NCI-H128 (cell line): ENCODE measurements at regions not wholly inside any gene's neighbourhood (a gene's known extent, or its start where the extent isn't known, plus 50 kb on each side); places are given as distances from the start of the nearest gene placed in this dataset.

Experiments used
- DNase-seq: peaks from one replicate; lab custom pipeline; 2025; ENCODE audit not compliant: unreplicated experiment; lab: John Stamatoyannopoulos, UW

DNA sequence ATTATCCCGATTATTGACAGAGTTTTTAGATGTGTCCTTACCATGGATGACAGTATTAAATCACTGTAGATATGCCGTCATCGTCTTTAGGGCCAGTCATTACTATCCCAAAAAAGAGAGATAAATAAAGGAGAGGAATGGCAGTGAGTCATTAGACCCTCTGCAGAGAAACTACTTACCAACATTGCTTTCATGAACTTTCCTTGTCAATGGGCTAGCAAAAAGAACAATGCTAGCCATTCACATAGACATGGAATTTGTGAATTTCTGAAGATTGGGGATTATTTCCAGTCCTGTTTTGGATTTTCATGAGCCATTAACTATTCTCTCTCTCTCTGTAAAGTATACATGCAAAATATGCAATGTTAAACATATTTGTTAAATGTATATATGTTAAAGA, 319.4 kb upstream of the FANCL start:
- no peak for DNase-seq

DNA sequence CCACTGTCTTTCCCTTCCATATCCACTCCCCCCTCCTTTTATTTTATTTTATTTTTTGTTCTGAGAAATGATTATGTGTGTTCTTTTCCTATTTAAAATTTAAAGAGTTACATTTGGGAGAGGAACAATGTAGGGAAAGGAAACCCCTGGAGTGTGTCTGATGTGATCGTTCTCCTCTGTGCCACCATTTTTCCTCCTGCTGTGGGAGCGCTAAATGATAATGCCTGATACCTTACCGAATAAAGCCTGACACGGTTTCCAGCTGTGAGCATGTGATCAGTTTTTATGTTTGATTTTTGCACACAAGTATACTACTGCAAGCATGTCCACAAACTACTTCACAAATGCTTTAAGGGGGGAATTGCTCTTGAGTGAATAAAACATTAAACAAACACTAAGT, 317.8 kb upstream of the FANCL start:
- DNase-seq, result no peak

DNA sequence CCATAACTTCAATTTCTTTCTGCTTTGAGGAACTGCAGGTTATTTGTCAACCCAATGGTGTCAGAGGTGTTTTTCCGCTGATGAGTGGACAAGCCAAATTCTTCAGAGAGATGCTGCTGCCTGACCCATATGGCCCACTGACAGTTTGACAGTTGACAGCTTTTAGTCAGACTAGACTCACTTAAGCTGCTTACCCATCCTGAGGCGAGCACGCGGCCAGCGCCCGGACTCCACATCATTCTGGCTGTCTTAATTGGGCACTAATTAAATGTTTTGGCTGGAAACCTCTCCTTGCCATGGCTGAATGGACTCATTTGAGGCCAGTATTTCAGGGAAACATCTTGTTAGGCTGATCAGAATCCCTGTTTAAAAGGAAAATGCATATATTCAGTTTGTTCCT, 316.1 kb upstream of the FANCL start:
- DNase-seq, result no peak

DNA sequence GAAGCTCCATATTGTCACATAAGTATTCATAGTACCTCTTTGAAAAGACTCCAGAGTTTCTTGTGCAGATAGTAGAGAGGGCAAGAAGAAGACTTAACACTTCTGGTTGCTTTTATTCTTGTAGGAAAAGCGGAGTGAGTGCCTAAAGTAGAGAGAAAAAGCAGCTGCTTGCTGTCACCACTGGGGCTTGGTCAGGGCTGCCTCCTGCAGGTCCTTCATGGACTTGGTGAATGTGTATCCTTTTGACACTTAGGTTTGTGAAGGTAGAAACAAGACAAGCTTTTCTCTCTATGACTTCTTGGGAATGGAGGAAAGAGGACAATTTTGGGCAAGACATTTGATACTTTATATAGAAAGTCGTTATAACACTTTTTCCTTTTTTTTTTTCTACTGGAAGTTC, 312.8 kb upstream of the FANCL start:
- no peak for DNase-seq

GRCh38 chr2:58553522-58553921, 312.4 kb upstream of the FANCL start:
- no peak for DNase-seq

DNA sequence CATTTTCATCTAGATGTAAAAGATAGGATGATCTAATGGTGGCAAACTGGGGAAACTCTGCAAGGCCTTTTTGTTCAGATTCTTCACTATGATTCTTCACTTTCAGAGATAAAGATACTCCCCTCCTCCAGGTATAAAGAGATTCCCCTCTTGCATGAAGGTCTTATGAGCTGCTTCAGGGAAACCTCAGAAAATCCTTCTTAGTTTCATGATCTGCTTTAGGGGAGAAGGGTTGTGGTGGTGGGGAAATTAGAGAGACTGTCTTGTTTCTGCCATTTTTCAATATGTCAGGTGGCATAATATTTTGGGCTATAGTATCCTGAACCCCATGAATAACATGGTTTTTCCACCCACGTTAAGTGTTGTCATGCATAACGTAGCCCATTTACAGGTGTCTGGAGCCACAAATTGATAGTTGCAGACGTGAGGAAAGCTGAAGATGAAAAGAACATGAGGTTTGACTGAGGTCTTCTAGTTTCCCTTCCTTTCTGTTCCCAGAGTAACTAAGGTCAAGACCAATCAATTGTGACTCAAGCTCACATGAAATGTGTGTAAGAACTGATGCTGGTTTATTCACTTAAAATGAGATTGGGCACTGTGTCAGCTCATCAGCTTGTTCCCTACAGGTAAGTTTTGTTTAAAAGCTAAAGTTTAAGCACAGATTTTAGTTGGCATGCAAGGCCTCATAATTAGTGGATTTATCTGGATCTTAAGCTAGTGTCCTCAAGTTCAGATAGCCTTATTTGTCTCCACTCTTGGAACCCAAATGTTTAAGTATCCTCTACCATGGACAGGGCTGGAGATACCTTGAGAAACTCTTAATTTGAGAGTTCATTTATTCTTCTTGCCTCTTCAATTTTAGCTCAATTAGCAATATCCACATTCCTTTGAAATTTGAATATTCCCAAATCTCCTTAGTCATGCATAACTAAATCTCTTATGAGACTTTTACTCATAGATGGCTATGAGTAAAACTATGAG, 304.5 kb upstream of the FANCL start:
- no peak for DNase-seq

GRCh38 chr2:58543442-58543841, 302.3 kb upstream of the FANCL start:
- peak; percentile 39 for DNase-seq

DNA sequence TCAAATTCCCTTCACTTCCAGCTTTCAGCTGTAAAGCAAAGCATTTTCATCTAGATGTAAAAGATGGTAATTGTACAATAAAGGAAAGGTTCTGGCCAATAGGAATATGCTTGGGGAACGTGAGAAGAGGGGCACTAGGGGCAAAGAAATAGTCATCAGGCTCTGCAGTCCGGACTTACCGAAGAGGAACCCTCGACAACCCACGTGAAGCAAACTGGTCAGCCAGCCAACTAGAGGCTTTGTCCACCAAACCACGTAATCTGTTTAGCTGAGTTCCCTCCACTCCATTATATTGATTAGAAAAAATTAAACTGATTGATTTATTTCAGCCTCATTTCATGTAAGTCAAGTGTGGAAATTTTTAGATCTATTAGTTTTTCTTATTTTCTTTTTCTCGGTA, 300.4 kb upstream of the FANCL start:
- DNase-seq, result no peak

GRCh38 chr2:58540681-58541080, 299.6 kb upstream of the FANCL start:
- DNase-seq, result no peak

- peak; percentile 9 for DNase-seq
Observed at GRCh38 chr2:58539973-58540372, 298.8 kb upstream of the FANCL start.

DNA sequence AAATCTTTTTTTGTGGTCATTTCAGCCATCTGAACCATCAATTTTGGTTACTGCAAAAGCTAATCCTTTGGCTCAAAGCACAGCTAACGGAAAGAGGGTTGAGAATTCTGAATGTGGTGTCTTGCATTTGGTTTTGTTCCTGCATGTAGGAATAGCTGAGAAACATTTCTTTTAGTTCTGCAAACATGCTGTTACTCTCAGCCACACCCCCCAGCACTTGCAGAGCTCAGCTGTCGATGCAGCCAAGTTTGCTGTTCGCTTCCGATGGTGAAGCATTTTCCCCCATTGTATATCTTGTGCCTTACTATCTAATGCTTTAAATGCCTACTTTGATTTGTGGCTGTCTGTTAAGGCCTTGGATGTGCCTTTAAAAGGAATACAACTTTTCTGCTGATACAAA, 294.9 kb upstream of the FANCL start:
- no peak for DNase-seq

GRCh38 chr2:58535182-58535581, 294.1 kb upstream of the FANCL start:
- peak; percentile 57 for DNase-seq

DNA sequence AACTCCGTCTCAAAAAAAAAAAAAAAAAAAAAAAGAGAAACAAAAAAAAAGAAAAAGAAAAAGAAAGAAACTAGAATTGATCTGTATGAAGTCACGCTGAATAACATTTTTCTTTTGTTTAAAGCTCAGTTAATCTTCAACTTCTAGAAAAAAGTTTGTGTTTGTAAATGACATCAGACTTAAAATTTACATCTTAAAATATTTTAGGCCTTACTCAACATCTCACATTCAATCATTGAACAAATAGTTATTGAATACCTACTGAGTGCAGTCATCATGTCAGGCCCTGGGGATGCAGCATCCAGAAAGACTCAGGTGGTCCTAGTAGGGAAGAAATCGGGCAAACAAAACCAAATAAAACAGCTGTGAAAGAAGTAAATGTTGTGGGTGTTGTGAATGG, 292.3 kb upstream of the FANCL start:
- DNase-seq, result no peak

DNA sequence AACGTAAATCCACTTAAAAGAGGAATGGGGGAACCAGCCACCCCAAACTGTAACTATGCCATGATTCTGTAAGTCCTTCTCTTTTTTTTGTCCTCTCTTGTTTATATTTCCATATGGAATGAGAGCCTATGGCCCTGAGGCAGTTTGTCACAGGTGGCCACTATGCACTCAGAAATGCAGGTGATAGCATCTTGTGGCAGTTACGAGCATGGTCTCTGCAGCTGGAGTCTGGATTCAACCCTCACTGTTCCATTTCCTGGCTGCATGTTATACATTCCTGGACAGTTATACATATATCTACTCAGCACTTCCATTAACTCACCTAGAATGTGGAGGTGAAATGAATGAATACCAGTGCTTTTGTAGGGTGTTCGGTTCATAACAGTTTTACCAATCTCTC, 291.5 kb upstream of the FANCL start:
- DNase-seq, result no peak

GRCh38 chr2:58527647-58528046, 286.5 kb upstream of the FANCL start:
- no peak for DNase-seq

- DNase-seq, result peak; percentile 77
Observed at GRCh38 chr2:58521803-58522554, 280.9 kb upstream of the FANCL start.

- no peak for DNase-seq
Observed at GRCh38 chr2:58520903-58521302, 279.8 kb upstream of the FANCL start.

DNA sequence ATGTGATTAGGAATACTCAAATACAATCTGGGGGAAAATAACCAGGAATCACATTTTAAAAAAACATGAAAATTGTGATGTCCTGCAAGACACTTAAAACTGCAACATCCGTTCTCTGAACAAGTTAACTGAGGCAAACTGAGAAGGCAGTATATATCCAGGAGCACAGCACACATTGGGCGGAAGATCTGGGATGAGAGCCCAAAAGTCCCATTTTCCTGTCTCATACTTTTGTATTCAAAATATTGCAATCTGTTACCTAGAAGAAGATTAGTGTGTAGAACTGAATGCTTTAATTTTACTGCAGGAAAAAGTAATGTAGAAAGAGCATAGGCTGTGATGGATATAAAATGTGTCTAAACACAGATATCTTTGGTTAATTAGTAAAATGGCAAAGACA, 276.8 kb upstream of the FANCL start:
- DNase-seq, result no peak

GRCh38 chr2:58516695-58517094, 275.6 kb upstream of the FANCL start:
- DNase-seq, result no peak

GRCh38 chr2:58515827-58516573, 274.9 kb upstream of the FANCL start:
- no peak for DNase-seq

- DNase-seq, result no peak
Observed at GRCh38 chr2:58514252-58514651, 273.1 kb upstream of the FANCL start.
